NCI-H2107 treated with DMSO at 0.1 percent for 48 hours (cell line): ENCODE measurements at regions not wholly inside any gene's neighbourhood (a gene's known extent, or its start where the extent isn't known, plus 50 kb on each side); places are given as distances from the start of the nearest gene placed in this dataset.
"Not testable (repeated sequence)": the region's sequence is repeated elsewhere in the genome, so short reads cannot be mapped to it uniquely, and the experiment has no call there.

Experiments used
- DNase-seq: peaks from one replicate; lab custom pipeline; 2025; ENCODE audit not compliant: unreplicated experiment; lab: John Stamatoyannopoulos, UW

GRCh38 chr22:17318817-17319216, 50.4 kb upstream of the CECR2 start:
- DNase-seq: no peak

DNA sequence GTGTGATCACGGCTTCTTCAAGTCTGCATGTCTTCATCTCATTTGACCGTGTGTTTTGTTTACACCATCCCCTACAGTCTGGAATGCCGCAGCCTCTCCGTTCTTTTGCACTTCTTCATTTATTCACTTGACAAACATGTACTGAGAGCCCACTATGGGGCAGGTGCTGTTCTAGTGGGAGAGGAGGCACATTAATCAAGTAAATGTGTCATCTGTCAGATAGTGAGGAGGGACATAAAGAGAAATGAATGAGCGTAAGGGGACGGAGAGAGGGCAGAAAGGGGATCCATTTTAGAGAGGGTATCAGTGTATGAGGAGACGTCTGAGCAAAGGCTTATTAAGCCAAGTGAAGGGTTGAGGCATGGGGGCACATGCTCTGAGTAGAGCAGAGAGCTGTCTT, 54.0 kb upstream of the CECR2 start:
- no peak for DNase-seq

DNA sequence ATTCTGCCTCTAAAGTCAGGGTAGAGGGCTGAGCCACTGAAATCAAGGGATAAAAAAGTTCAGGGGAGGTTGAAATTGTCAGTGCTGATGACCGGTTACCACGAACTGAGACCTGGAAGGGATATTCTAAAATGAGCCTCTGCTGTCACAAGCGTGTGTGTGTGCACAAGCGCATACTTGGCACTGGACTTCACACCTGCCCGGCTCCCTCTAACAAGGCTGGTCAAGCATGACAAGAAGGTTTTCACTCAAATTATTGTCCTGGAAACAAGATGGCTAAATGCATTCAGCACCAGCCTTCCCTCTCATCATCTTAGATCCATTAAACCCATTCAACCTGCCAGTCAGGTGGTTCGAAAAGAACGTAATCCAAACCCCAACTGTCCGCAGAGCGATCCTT, 54.8 kb upstream of the CECR2 start:
- peak; percentile 33 for DNase-seq

DNA sequence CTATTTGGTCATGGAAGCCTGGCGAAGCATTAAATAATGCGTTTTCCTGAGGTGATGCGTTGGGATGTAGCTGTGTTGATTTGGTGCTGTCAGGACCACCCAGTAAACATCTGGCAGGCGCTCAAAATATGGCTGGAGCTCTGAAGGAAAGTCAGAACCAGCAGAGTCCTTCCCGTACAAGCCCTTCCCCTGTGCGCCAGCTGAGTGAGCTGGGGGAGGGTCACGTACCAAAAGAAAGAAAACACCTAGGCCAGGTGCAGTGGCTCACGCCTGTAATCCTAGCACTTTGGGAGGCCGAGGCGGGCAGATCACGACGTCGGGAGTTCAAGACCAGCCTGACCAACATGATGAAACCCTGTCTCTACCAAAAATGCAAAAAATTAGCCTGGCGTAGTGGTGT, 55.6 kb upstream of the CECR2 start:
- no peak for DNase-seq

DNA sequence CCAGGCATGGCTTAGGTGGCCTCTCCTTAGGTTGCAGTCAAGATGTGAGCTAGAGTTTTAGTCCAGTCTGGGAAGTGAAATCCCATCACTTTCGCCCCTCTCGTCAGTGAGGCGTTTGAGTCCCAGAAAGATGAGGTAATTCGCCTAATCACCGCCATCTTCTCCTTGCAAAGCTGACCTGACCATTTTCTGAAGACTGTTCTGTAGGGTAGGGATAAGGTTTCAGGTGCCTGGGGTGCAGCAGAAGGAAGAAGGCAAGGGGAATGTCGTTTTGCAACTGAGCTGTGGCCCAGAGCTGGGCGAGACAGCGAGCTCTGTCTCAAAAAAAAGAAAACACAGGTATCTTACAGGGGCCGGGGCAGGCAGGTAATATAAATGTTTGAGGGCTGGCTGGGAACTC, 61.7 kb upstream of the CECR2 start:
- no peak for DNase-seq

GRCh38 chr22:17305076-17305475, 64.2 kb upstream of the CECR2 start:
- DNase-seq: no peak

GRCh38 chr22:17303840-17304779, 65.2 kb upstream of the CECR2 start:
- DNase-seq: no peak

DNA sequence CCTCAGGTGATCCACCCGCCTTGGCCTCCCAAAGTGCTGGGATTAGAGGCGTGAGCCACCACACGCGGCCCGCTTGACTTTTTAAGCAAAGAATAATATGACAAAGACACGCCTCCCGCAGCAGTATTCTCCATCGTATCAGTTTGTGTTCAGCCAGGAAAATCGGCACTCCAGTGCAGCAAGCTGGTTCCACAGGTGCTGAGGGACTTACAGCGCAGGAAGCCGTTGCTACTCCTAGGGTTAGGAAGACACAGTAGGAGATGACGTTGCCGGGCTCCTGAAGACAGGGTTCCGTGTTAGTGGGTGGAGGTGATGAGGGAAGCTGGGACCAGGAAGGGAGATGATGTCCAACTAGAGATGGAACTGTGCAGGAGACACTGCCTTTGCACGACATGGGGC, 65.8 kb upstream of the CECR2 start:
- DNase-seq: no peak

DNA sequence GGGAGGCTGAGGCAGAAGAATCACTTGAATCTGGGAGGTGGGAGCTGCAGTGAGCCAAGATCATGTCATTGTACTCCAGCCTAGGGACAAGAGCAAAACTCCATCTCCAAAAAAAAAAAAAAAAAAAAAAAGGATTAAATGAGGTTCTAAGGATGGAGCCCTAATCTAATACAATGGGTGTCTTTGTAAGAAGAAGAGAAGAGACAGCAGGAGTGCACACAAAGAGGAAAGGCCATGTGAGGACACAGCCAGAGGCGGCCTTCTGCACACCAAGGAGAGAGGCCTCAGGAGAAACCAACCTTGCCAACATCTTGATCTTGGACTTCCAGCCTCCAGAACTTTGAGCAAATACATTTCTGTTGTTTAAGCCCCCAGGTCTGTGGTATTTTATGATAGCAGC, 66.6 kb upstream of the CECR2 start:
- DNase-seq: no peak

DNA sequence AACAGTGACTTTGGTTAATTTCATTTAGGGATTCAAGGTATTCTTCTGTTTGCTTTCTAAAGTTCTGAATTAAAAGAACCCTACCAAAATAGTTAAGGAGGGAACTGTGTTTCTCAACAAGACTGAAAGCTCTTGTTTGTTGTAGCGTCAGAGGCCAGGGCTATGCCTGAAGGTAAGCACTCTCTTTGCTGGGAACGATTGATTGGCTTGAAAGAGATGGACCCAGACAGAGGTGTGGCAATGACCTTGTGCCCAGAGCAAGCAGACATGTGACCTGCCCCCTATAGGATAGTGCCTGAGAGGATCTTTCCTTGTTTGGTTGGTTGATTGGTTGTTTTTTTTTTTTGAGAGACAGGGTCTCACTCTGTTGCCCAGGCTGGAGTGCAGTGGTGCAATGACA, 68.3 kb upstream of the CECR2 start:
- DNase-seq: no peak

DNA sequence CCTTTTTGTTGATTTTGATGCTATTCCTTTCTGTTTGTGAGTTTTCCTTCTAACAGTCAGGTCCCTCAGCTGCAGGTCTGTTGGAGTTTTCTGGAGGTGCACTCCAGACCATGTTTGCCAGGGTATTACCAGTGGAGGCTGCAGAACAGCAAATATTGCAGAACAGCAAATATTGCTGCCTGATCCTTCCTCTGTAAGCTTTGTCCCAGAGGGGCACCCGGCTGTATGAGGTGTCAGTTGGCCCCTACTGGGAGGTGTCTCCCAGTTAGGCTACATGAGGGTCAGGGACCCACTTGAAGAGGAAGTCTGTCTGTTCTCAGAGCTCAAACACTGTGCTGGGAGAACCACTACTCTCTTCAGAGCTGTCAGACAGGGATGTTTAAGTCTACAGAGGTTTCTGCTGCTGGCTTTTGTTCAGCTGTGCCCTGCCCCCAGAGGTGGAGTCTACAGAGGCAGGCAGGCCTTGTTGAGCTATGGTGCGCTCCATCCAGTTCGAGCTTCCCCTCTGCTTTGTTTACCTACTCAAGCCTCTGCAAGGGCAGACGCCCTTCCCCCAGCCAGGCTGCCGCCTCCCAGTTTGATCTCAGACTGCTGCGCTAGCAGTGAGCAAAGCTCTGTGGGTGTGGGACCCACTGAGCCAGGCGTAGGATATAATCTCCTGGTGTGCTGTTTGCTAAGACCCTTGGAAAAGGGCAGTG, 70.3 kb upstream of the CECR2 start:
- DNase-seq: not testable (repeated sequence)

- DNase-seq: no peak
Observed at GRCh38 chr22:17285656-17286055, 66.4 kb upstream of the ADA2 start.

- no peak for DNase-seq
Observed at GRCh38 chr22:17284888-17285287, 65.7 kb upstream of the ADA2 start.

DNA sequence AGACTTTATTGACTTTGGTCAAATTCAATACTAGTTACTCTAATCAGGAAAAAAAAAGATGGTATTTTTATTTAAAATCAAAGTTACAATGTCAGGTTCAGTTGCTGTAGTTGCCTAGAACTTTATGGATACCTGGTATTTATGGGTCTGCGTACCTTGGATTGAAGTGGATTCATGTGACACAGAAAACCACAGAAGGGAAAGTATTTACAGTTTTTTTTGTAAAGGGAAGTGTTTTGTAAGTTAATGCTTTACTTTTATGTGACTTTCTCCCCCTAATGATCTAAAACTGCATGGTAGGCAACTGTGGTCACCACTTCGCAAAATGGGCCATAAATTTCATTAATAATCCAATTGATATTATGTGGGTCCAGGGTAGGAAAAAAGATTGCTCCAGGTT, 65.2 kb upstream of the ADA2 start:
- no peak for DNase-seq

- not testable (repeated sequence) for DNase-seq
Observed at GRCh38 chr22:17283865-17284264, 64.6 kb upstream of the ADA2 start.

GRCh38 chr22:17283423-17283822, 64.2 kb upstream of the ADA2 start:
- no peak for DNase-seq

DNA sequence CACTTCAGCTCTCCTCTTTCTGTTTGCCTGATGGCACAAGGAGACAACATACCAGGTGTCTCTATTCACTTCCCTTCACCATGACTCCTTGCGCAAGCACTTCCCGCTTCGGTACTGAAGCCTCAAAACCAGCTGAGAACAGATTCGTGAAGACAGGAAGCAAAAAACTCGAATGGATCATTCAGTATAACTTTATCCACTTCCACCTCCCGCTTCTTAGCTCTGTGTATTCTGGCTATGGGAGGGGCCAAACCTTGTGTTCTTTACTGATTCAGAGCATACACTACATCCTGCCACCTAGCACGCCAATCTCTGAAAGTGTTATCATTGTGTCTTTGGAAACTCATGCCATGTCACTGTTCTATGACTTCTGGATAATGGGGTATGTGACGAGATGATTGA, 62.2 kb upstream of the ADA2 start:
- DNase-seq: no peak

DNA sequence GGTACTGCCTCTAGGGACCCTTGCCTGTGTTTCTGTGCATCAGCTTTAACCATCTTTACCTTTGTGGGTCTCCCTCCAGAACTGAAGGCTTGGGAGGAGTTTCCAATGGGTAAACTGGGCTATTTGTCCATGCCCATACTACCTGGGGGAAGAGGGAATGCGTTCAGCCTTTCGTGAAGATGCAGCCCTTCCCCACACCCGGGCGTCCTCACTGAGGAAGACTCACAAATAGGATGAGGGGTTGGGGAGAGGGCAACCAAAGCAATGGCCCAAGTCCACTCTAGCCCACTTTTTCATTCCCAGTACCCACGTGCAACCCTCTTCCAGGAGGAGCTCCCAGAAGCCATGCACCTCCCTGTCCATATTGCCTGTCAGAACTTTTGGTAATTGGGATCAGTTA, 61.8 kb upstream of the ADA2 start:
- no peak for DNase-seq

GRCh38 chr22:17272511-17272991, 53.3 kb upstream of the ADA2 start:
- no peak for DNase-seq

DNA sequence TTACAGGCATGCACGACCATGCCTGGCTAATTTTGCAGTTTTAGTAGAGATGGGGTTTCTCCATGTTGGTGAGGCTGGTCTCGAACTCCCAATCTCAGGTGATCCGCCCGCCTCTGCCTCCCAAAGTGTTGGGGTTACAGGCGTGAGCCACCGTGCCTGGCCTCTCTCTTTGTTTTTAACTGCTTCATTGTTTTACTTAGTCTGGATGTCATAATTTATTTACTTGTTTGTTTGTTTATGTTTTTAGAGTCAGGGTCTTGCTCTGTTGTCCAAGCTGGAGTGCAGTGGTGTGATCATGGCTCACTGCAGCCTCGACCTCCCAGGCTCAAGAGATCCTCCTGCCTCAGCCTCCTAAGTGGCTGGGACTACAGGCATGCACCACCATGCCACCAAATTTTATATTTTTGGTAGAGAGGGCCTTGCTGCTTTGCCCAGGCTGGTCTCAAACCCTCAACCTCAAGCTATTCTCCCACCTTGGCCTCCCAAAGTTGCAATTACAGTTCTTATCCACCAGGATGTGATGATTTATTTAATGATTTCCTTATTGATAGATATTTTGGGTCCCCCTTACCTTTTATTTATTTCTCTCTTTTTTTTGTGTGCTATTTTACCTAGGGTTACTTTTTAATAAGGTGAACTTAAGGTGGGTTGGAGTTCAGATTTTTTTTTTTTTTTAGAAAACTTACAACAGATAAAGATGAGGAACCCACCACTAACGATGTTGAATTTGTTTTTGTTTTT, 52.6 kb upstream of the ADA2 start:
- no peak for DNase-seq

DNA sequence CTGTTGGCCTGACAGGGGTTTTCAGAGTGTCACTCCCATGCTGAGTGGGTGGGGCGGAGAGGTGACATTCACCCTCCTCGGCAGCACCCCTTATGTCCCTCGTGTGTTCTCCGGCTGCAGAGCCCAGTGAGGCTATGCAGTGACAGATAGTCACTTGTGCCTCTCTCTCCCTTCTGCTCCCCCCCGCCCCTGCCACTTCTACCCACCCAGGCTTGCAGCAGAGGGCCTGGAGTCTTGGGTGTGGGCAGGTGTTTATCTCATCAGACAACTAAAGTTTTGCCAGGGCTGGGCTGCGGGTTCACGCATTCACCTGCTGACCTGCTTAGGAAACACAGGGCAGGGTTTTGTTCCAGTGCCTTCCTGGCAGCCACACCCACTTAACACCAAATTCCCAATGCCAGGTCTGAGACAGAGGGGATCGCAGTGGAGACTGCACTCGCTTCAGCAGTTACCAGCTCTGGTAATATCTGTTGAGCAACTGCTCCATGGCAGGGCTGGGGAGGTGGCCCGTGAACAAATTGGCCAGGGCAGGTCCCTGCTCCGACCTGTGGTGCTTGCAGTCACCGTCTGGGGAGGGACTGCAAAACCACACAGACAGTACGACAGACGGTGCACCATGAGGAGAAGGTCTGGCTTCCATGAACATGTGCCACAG, 50.5 kb upstream of the ADA2 start:
- DNase-seq: no peak
